Stimulated activated CD4-positive, alpha-beta T cell treated with anti-CD3 and anti-CD28 coated beads, Interleukin-12 subunit alpha, Interleukin-12 subunit beta, amount 100 ng/mL, for 48 hours (primary cell): ENCODE measurements at regions not wholly inside any gene's neighbourhood (a gene's known extent, or its start where the extent isn't known, plus 50 kb on each side); places are given as distances from the start of the nearest gene placed in this dataset.

Experiments
- DNase-seq, 3 donors: peaks; one replicate each; pipeline ENCODE4 v3.0.0-alpha.2; 2020; ENCODE audit warnings: low read depth in 2 of 3, low spot score in 1 of 3

DNA sequence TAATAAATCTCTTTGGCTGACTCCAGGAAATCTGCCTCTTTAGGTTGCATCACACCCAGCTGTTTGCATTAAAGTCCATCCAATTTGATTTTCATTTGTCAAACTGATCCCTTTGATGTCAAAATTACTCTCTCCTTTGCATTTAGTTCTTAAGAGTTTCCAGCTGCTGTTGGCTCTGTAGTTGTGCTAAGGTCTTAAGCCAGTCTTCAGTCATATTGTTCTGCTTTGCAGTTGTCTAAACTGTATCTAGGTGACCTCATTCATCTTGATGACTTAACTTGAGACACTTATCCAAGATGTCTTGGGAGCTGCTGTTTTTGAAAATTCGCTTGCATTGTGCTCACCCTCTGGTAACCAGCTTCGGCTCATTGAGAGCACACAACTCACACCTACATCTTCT lies 386.9 kb upstream of the TLE4 start:
- no peak for DNase-seq

DNA sequence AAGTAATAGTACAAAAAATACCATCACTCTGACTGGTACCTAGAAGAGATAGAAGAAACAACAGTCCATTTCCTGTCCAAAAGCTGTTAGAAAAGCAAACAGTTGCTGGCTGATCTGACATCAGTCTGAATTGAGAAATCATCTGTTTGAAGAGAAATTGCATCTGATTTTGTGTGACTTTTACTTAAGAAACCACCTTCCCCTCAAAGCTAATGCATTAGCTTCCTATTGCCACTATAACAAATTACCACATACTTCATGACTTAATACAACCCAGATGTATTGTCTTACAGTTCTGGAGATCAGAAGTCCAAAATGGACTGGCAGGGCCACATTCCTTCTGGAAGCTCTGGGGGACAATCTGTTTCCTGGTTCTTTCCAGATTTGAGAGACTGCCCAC lies 385.9 kb upstream of the TLE4 start:
- DNase-seq, result no peak

DNA sequence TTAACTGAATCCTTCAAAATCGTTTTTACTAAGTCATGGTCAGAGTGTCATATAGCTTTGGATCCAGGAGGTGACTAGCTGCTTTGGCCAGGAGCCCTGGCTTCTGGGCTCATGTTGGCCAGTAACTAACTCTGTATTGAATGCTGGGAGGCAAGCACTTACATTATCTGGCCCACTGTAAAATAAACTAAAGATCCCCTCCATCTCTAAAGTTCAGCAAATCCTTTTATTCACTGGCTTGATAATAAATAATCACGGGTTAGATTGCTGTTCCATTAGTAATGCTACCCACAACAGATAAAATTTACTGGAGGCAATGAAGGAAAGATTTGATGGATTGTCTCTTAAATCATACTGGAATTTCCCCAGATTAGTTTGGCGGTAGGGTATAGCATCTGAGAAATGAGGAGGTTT lies 382.2 kb upstream of the TLE4 start:
- no peak for DNase-seq

DNA sequence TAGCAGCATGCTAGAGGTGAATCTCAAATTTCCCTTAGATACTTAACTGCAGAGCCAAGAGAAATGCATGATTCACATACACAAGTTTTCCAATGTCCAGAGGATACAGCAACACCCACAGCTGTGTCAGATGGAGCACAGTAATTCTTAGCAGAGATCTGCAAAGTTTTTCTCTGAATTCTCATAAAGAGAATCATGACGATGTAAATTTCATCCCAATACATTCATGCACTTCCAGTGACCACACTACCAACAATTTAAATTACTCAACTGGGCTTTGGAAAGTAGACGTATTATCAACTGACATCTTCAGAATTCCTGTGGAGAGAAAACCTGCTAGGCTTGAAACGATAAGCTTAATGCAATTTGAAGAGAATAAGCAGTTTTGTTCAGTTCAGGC lies 378.8 kb upstream of the TLE4 start:
- DNase-seq, result no peak

DNA sequence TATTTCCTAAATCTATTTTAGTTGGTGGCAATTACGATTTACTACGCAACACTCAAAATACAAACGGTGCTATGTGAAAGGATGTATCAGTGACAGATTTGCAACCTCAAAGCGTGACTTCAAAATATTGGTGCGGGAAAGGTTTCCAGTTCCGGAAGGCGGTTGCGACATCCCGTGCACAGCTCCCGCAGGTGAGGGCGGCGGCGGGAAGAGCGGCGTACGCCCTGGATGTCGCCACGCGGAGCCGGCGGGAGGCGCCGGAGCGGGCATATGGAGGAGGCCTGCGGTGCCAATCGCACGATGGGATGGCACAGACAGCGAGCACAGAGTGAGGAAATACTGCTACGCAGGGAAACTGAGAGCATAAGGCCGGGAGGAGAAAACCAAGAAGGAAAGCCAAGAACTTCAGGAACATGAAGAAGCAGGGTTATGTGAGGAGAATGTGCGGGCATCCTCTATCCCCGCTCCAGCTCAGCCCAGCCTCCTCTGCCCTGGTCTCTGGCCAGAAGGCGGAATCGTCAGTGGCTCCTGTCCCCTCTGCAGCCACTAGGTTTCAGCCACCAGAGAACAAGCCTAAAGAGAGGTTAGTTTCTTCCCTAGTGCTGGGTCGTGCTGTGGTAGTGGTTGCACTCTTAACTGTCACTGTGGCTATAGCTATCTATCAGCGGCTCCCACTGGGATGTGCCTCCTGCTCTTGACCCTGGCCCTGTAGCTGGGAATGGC lies 378.1 kb upstream of the TLE4 start:
- DNase-seq, result no peak

DNA sequence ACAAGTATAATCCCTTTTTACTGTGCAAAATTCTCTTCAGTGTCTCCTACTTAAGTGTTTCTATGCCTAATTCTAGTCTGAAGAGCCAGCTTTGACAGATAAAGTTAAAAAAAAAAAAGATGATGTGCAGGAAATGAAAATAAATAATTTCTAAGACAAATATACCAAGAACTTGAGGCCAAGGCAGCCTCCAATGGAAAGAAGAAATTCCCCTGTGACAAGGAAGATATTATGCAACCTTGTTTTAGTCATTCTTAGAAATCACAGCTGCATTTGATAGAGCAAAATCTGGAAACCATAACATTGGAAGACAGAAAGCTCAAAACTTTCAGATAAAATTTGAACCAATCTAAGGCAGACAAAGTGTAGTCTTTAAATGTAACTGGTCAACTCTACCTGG lies 375.9 kb upstream of the TLE4 start:
- DNase-seq, result no peak

DNA sequence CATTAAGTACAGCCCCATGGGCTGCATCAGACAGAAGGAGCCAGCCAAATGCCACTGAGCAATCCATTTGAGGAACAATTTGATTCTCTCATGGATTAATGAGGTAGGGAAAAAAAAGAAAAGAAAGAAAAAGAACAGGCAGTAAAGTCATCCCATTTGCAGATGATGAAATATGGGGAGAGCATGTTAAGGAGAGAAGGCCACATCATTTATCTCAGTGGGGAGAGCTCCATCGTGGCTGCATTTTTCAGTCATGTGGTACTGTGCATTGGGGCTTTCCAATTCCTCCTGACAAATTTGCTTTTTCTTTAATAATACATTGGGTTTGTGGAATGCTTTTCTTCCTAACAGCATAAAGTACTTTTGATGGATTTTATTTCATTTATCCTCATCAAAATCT lies 375.2 kb upstream of the TLE4 start:
- no peak for DNase-seq

DNA sequence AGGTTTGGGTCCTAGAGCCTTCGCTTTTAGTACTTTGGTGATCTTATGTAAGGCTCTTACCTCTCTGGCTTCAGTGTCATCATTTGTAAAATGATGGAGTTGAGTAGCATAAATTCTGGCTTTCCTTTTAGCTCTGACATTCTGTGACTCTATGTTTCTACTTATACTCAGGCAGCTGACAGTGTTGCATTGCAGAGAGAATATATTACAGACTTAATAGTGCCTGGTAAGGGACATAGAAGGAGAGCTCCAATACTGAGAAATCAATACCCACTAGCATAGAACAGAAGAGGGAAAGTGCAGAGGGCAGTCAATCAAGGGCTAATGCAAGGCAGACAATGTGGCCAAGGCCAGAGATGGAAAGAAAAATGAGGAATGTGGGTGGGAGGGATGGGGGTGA lies 371.4 kb upstream of the TLE4 start:
- DNase-seq, result no peak

DNA sequence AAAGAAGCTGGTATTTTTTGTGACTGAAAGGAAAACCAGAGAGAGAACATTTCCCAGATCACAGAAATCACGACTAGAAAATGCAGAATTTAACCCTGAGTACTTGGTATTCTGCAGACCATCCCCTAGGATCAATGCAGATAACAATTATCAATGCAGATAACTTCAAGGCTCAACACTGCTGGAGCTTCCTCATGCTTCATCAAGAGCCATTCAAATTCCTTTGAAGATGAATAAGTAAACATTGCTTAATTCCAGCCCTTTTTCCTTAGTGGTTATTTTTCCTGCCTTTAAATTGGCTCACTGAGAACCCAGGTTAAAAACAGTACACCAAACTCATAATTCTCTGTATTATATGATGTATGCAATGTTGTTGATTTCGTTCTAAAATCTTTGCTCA lies 370.1 kb upstream of the TLE4 start:
- no peak for DNase-seq

DNA sequence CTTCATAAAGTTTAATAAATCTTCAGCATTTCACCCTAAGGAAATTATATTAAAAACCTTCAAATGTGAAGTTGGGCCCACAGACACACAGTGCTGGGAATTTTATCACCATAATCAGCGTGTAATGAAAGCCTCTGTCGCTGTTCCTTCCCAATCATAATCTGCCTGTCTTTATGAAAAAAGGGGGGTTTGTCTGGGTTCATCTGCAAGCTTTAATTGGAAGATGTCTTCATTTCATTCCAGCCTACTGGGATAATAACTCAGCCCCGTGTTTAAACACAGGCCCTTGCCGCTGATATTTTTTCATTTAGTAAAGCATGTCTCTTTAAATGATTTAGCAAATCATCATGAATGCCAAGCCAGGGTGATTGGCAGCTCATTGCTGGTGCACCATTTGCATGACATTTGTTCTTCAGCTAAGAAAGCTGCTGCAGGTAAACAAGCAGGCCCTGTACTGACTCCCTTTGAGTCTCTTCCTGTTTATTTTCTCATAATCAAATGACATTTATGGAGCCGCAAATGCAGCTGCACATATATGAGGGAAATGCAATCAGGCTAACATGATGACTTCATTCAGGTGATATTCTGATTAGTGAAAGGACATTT lies 362.9 kb upstream of the TLE4 start:
- DNase-seq, result no peak

DNA sequence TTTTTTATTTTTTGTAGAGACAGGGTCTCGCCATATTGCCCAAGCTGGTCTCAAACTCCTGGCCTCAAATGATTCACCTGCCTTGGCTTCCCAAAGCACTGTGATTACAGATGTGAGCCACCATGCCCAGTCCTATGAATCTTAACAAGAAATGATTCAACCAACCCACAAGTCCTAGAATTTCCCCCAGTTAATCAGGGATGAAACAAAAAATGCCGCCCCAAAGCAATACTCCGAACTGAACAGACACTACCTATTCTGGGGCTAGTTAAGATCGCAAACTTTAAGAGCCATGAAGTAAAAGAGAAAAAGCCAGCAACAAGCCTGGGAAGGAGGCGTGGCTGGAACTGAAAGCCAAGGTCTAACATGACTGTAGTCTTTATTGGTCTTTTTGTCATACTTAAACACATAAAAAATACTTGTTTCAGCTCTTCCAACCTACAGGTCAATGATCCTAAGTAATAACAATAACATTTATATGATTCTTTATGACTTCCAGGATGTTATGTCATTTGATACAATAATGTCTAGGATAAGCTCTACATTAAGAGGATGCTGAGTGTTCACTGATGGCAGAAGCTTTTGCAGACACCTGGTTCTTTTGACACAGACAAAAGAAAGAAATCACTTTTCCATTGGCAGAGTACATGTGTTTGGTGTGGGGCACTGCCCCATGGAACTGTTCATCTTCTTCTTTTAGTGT lies 361.1 kb upstream of the TLE4 start:
- no peak for DNase-seq

DNA sequence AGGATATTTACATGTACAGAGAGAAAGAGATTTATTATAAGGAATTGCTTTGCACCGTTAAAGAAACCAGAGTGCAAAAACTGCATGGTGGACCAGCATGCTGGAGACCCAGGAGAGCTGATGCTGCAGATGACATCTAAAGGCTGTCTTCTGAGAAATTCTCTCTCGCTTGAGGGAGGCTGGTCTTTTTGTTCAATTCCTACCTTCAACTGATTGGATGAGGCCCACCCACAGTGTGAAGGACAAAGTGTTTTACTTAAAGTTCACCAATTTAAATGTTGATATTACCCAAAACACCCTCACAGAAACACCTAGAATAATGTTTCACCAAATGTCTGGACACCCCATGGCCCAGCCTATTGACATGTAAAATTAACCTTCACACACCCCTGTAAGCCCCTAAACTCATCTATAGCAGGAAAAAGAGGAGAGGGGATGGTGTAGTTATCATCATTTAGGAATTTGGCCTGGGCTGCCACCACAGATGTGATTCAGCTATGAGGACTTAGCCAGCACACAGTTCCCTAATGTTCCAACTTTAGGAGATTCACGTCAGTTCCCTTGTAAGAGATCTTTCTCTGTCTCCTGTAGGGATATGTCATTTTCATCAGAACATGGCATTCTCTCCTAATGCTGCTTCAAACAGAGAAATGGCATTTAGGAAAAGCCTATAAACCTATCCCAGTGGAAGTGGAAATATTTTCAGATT lies 358.2 kb upstream of the TLE4 start:
- no peak for DNase-seq

DNA sequence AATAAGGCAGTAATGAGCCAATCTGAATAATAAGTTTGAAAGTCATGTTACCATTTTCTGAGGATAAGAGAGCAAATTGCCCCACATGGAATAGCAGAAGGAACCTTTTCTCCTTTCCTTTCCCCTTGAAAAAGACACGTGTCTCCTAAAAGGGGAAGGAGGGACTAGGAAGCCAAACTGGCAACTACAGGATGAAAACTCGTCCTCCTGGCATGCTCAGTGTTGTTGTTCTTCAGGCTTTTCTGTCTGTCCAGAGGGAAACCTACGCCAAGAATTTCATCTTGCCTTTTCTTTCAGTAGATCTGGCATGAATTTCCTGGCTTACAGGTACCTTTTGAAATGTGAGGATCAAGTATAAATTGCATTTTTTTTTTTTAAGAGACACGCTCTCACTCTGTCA lies 355.9 kb upstream of the TLE4 start:
- DNase-seq, result no peak

DNA sequence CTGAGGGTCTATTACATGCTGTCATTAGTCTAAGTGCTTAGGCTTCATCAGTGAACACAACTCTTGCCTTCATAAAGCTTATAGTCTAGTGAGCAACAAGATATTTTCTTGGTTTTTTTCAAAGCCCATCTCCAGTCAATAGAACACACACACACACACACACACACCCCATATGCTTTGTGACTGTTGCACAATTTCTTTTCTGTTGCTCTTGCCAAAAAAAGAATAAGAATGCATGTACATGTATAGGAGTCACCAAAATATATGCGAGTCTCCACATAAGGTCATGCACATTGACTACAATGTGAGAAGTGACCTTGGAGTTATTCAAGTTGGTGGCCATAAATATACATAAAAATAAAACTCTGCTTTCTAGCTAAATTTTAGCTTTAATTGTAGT lies 351.5 kb upstream of the TLE4 start:
- no peak for DNase-seq

DNA sequence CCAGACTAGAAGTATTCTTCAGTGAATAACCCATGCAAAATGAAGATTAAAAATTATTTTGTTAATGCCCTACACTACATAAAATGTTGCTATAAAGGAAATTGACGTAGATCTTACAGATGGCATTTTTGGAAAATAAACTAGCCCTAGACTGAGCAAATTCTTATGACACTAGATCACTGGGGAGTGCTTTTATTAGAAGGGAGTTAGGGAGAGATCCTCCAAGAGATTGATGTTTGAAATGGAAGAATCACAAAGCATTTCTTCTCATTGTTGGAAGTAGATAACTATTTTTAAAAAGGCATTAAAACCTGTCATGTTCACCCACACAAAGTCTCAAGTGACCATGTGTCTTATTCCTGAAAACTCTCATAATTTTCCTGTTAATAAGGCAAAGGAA lies 351.1 kb upstream of the TLE4 start:
- no peak for DNase-seq

DNA sequence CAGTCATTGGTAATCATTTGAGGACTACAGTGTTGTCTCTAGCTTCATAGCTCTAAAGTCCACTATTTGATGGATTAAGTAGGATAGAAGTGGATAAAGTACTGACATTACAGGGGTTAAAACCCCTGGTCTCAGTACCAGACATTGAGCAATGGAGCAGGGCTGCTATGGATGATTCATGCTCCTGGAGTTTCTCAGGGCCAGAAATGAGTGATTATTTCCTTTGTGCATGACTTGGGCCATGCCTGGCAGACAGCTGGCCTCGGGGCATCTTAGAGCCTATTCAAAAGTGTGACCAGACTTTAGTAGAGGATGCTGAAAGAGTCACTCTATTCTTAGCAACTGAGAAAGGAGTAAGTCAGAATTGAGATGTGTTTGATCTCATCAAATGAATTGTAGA lies 350.7 kb upstream of the TLE4 start:
- no peak for DNase-seq

DNA sequence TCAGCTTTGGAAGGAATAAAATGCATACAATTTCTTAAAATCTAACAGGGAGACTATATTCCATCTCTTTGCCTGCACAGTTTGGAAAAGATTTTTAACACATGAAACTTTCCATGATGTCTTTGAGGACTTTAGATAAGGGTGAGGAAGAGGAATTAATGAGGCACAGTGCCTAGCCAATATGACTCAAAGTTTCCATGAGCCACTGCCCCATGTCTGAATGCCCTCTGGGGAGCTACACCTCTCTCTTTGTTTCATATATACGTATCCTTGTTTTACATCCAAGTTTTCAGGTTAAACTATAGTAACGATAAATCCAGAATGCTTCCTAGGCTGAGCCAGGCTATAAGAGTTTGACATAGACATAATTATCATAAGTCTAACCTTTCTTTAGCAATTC lies 349.3 kb upstream of the TLE4 start:
- DNase-seq, result no peak

DNA sequence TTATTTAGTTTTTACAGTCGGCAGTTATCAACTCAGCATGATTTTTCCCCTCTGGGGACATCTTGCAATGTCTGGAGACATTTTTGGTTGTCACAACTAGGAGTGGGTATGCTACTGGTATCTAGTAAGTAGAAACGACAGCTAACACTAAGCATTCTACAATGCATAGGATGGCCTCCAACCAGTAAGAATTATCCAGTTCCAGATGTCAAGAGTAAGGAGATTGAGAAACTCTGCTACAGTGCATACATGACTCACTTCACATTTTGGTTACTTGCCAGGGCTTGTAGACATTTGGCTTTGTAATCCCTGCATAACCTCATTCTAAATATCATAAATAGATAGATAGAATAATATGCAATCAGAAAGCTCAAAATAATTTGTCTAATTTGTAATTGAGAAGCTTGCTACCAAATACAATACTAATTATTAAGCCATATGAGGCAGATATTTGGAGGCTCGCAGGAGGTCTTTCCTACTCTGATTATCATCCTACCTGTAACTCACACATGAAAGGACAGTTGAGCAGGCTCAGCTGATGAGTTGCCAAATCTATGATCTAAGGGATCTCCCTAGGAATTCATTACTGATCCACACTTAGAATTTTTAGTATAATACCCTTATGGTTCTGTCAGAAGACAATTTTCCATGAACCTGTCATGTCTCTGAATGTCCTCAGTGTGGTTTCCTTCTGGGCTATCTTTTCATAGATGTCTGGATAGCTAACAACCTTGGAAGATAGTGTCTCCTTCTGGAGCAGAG lies 346.9 kb upstream of the TLE4 start:
- no peak for DNase-seq

DNA sequence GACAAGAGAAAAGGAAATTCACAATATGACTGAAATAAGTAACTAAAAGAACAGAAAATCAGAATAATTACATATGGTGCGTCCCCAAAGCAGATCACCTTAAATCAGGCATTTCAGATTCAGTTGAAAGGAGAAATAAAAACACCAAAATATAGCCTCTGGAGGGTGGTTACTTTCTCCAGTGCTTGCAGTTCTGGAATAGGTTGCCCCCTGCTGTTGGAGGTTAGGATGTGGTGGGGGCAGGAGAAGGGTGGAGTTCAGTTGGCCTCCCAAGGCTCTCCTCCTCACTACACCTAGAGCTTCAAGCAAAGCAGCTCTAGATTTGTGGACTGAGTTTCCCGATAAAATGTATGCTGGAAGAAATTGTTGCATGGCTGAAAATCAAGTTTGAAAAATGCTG lies 338.2 kb upstream of the TLE4 start:
- no peak for DNase-seq

DNA sequence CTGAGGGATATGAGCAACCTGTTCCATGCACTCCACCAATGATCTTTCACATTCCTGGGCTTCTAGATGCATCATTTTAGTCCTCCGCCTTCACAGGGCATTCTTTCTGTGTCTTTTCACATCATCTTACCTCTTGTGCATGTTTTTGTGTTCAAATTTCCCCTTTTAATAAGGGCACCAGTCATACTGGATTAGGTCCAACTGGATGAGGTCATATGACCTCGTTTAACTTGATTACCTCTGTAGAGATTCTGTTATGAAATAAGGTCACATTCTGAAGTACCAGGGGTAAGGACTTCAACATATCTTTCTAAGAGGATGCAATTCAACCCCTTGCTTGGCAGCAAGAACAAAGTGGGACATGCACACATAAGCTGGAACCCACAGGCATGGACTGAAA lies 335.3 kb upstream of the TLE4 start:
- no peak for DNase-seq

DNA sequence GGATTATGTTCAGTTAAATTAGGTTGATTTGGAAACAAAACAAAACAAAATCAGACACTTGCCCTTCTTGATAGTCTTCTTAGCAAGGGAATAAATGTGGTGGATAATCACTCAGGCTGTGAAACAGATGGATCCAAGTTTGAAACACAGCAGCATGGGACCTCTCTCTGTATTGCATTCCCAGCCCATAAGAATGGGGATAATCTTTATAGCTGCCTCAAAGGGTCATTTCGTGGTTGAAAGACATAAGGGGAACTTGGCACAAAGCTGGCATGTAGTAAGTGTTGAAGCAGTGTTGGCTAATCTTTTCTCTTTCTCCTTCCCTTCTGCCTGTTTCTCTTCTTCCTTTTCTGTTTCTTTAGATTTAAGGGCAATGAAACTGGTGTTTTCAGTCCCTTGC lies 333.9 kb upstream of the TLE4 start:
- DNase-seq, result no peak
